ENCODE measurements at regions not wholly inside any gene's neighbourhood (a gene's known extent, or its start where the extent isn't known, plus 50 kb on each side); places are given as distances from the start of the nearest gene placed in this dataset.
A peak's percentile ranks its signal among the peaks of the same experiment; 100 is the strongest.
"Not testable (repeated sequence)": the region's sequence is repeated elsewhere in the genome, so short reads cannot be mapped to it uniquely, and the experiment has no call there.

DNA sequence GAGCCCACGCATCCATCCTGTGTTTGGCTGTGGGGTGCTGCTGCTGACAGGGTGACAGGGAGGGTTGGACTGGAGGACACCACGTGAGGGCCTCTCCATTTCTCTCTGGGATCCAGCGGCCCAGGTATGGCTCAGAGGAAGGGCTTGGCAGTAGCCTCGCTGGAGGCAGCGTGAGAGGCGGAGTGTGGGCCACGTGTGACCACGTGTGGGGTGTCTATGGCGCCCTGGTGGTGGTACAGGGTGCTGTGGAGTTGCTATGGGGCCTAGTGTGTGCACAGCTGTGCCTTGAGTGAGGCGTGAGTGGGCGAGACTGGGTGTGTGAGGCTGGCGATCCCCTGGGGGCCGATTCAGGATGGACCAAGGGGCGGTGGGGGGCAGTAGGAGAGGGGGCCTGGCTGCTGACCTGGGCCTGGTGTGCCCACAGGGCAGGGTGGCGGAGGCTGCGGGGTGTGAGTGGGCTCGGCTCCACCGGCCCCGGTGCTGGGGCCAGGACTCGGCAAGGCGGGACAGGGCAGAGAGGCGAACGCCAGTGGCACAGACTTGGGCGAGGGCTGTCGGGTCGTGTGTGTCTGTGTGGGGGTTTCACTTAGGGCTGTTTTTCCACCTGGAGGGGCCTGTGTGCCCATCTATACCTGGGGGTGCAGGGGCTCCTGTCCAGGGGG is 72.7 kb downstream of the TMEM121 start:
- H3K27me3 ChIP-seq; H3K4me1 ChIP-seq; H3K4me3 ChIP-seq; ATAC-seq; H3K27ac ChIP-seq; H3K9me3 ChIP-seq; intact Hi-C loops (cut with DNase I); H3K36me3 ChIP-seq: not testable (repeated sequence)
- DNase-seq, result peak in 1 of 4 donors; percentile 84

GRCh38 chr14:105600195-105600938 is 74.0 kb downstream of the TMEM121 start:
- H3K36me3 ChIP-seq; ATAC-seq; H3K27me3 ChIP-seq; H3K9me3 ChIP-seq; H3K4me1 ChIP-seq; intact Hi-C loops (cut with DNase I); H3K27ac ChIP-seq; H3K4me3 ChIP-seq: not testable (repeated sequence)
- DNase-seq, result peak in 1 of 4 donors; percentile 73

GRCh38 chr14:105600939-105601359 is 74.6 kb downstream of the TMEM121 start:
- DNase-seq (no peak), ATAC-seq (no peak)
- H3K27me3 ChIP-seq, result no peaks in the 10 kb centered on the region
- intact Hi-C loops (cut with DNase I), result no loop called here
- H3K36me3 ChIP-seq, result no peaks in the 10 kb centered on the region
- TF ChIP-seq CTCF (IDR thresholded peaks at IDR 0.05), result no peak
- no peak overlapping the region for H3K27ac ChIP-seq
- H3K9me3 ChIP-seq, result no peaks in the 10 kb centered on the region
- no peak overlapping the region for H3K4me3 ChIP-seq
- H3K4me1 ChIP-seq, result no peaks in the 10 kb centered on the region

DNA sequence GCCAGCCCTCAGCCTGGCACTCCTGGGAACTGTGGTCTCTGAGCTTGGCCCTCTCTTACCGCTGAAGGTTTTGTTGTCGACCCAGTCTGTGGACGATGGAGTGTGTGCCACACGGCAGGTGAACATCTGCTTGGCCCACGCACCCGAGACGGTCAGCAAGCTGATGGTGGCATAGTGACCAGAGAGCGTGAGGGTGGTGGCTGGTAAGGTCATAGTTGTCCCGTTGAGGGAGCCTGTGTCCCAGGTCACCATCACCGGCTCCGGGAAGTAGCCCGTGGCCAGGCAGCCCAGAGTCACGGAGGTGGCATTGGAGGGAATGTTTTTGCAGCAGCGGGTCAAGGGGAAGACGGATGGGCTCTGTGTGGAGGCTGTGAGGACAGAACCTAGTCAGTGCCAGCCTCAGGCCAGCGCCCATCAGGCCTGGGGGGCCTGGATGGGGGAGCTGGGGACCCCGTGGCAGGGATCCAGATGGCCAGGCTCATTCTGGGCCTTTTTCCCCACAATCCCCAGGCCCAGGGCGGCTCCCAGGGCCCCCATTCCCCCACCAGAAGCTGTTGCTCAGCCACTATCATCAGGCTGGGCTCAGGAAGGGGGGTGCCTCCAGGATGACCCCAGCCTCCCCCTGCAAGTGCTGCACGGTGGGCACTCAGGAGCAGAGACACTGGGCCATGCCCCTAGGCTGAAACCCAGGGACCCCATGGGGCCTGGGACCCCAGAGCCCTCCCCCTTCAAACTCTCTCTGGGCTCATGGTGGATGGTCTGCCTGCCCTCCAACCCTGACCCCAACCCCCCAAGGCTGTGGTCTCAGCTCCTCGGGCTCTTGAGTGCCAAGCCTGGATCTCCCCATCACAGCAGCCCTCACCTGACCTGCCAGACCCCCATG is 75.2 kb downstream of the TMEM121 start:
- Histone ChIP-seq H3K27ac (no peak overlapping the region), H3K4me3 (no peak overlapping the region), H3K27me3 (no peaks in the 10 kb centered on the region), H3K9me3 (no peaks in the 10 kb centered on the region), H3K4me1 (no peaks in the 10 kb centered on the region), H3K36me3 (no peaks in the 10 kb centered on the region)
- no peak for DNase-seq
- ATAC-seq, result no peak
- TF ChIP-seq CTCF (IDR thresholded peaks at IDR 0.05), result no peak
- intact Hi-C loops (cut with DNase I), result no loop called here

GRCh38 chr14:105602243-105602750 is 75.9 kb downstream of the TMEM121 start:
- DNase-seq (peak in 1 of 4 donors; percentile 62), ATAC-seq (peak; percentile 6)
- Histone ChIP-seq H3K9me3 (no peaks in the 10 kb centered on the region), H3K27ac (no peak overlapping the region), H3K4me3 (no peak overlapping the region), H3K36me3 (no peaks in the 10 kb centered on the region), H3K27me3 (no peaks in the 10 kb centered on the region), H3K4me1 (no peaks in the 10 kb centered on the region)
- TF ChIP-seq CTCF (IDR thresholded peaks at IDR 0.05), result no peak
- intact Hi-C loops (cut with DNase I), result no loop called here

Measured in left lung (tissue), 4 donors.